ENCODE measurements at regions not wholly inside any gene's neighbourhood (a gene's known extent, or its start where the extent isn't known, plus 50 kb on each side); places are given as distances from the start of the nearest gene placed in this dataset.

DNA sequence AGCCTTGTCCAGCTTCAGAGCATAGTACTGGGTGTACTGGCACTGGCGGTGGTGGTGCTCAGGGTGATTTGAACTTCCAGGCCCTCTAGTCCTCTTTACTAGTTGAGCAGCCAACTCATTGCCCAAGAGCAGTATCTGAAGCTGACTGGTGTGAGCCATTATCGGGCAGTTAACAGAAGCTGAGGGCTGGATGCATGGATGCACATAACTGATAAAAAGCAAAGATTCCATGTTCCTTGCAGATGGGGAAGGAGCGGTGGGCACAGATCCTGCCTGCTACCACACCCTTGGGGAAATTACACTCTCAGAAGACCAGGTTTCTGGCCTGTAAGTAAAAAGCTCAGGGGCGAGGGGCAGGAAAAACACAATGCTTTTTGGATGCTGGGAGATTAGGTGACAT lies 499.4 kb upstream of the ARGLU1 start:
- DNase-seq = no peak

DNA sequence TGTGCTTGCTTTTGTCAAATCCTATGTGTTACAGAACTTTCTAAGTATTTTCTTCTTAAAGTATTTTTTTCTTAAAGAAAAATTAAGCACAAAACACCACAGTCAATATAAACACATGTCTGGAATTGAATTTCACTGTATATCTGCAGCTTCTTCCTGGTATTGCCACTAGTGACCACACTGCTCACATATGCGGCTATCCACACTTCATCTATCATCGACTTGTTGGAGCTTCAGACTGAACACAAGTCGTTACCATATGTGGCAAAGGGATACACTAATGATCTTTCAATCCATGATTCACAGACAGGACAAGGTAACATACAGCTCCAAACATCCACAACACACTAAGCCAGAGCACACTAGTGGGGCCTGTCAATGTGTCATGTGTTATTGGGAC lies 498.4 kb upstream of the ARGLU1 start:
- no peak for DNase-seq

DNA sequence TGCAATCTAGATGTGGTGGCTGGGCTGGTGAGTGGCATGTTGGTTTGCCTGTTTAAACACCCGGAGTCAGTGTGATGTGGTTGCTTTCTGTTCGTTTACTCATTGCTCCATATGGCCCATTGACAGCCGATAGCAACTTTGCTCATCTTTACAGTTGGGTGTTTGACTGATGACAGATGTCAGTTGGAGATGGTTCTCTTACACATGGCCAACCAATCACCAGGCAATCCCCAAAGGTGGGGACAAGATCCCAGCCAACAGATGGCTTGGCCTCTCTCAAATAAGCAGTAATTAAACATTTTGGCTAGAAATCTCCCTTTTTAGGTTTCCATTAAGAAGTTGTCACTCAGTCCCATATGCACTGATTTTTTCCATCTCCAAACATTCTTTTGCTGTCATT lies 497.1 kb upstream of the ARGLU1 start:
- no peak for DNase-seq

DNA sequence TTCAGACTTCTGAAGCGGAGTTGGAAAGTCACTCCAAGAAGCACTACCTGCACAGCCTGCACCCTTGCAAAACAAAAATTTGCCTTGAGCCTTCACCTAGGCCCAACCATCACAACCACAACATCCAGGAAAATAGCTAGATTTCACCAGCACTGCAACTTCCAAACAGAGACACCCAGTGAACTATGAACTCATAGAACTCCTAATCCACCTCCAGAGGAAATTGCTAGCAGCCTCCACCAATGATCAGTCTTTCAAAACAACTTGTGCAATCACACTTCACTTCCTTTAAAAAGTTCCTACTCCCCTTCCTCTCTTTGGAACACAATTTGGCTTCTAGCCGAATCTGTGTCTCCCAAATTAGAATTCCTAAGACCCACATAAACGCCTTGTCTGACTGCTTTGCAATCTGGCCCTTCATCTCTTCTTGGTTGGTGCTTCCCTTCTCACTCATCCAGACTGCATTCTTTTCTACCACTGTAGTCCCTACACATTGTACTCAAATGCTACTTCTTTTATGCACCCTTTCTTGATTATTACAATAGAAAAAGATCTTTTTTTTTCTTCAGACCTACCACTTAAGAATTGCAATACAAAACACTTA lies 489.2 kb upstream of the ARGLU1 start:
- no peak for DNase-seq

DNA sequence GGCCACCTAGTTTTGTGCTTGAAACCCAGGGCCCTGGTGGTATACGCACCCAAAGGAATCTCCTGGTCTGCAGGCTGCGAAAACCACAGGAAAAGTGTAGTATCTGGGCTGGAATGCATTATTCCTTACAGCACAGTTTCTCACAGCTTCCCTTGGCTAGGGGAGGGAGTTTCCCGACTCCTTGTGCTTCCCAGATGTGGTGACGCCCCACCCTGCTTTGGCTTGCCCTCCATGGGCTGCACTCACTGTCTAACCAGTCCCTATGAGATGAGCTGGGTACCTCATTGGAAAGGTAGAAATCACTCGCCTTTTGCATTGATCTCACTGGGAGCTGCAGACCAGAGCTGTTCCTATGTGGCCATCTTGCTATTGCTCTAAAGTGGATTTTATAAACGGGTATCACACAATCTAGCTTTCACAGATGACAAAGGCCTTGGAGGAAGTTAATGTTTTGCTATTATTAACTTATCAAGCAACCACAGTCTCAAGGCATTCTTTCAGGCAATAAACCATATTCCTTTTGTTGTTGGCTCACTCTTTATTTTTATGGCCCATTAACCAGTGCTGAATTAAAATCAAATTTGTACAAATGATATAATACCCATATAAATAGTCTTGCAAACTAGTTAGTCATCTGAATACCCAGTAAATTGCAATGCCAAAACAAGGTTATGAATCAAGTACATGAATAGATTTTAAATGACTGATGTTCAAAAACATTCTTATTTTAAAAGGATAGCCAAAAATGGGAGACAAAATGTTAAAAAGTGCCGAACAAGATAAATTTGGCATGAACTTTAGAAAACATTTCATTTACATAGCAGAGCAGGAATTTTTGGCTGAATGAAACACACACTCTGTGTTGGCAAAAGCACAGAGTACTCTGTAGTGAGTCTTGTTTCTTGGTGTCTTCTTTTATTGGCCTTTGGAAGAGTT lies 475.4 kb upstream of the ARGLU1 start:
- no peak for DNase-seq

DNA sequence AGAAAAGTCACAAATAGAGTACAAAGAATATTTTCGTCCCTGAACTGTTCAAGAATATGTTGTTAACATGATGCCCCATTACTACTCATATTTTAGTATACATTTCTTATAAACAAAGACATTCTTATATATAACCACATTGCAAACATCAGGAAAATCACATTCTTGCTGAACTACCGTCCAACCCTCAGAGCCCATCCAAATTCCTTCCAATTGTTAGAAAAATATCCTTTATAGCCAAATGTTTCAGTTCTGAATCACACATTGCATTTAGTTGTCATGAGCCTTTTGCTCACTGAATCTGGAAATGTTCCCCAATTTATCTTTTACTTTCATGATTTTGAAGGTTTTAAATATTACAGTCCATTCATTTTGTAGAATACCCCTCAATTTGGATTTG lies 467.8 kb upstream of the ARGLU1 start:
- no peak for DNase-seq

DNA sequence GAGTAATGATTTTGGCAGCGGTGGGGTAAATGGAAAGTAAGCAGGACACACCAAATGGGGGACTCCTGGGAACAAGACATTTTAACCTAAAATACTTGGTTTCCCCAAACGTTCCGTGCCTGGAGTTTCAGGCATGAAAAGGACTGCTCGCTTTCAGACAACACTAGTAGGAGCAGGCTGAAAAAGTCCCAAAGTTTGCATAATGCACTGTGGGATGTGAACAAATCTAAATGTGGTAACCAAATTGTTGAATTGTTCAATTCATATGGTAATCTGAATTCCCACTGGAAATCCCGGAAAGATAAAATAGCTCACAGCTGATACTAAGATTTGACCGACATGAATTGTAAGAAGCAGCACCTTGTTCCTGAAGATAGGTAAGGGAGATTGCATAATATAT lies 467.2 kb upstream of the ARGLU1 start:
- no peak for DNase-seq

DNA sequence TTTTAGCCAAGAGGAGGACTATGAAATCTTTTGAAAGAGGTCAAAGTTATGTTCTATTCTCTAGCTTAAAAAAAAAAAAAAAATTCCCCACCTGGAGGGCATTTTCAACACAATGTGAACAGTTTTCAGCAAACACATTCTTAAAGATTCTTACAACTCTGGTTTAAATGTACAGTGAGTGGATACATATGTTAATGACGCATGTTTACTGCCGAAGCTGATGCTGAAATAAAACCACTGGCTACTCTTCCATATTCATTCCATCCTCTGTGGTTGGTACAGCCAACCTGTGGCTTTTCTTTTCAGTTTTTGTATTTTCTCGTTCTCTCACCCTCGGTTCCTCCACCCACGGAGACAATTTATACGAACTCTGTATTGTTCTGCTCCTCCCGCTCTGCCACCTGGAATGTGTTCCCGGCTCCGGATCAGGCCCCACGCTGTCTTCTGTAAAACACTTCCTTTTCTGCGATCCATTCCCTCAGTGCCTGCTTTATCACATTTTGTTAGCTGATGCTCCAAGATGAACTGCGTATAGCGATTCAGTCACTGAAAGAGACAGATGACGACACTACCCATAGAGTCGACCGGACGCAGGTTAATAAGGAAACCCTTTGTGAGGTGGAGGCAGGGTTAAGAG lies 466.4 kb upstream of the ARGLU1 start:
- DNase-seq = no peak

DNA sequence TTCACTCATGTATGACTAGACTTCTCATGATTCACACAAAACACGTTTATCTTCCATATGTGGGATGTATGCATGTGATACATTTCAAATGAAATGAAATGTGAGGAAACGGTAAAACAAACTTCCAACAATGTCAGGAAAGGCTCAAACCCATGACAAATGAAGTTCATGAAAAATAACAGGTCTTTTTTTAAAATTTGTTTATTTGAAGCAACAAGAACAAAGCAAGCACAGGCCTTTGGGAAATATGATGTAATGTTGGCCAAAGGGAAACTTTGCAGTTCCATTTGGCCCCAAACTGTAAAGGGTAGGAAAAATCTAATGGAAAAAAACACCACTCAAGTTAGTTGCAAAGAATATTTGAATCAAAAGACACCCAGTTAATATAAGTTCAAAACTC lies 463.8 kb upstream of the ARGLU1 start:
- DNase-seq = no peak

DNA sequence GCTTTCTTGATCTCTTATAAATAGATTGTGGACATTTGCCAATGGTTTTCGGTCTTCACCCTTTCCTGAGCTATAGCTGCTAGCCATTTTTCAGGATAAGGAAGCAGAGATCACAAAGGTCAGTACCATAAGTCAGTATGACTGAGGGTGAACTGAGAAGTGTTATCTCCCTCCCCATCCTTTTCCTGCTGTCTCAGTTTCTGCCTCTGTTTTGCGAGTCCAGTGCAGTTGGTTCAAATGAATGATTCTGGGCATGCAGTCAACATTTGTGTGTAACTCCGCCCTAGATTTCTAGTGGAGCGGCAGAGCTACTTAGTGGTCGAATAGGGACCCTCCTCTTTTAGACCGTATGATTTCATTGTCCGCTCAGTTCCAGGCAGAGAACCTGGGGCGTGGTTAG lies 460.8 kb upstream of the ARGLU1 start:
- no peak for DNase-seq

DNA sequence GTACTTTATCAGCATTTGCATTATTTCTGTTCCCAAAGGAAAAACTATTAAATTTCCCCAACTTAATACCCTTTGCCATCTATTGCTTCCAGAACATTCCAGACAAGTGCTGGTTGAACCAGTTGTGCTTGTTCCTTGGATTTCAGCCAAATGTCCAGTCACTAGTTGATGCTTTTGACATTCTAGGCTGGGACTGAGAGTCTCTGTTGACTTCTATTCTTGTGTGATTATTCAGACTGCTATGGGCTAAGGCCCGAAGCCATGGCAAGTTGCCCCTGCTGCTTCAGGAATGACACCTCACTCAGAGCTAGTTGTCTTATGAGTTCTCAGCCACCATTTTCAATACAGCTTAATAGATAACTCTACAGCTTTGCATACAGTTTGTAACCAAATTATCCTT lies 458.1 kb upstream of the ARGLU1 start:
- DNase-seq = no peak

DNA sequence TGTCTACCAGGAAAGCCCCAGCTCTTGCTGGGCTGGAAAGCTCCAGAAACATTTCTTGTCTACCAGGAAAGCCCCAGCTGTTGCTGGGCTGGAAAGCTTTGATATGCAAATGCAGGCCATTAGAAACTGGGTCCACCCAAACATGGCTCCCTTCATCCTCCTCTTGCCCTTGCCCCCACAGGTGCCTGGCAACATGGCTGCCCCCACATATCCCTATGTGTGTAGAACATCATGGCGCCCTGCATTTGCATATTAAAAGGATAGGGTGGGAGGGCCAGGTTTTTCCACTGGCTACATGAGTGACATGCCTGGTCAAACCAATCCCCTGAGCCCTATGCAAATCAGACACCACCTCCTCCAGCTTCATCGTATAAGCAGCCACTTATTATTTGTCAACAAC lies 455.4 kb upstream of the ARGLU1 start:
- no peak for DNase-seq

DNA sequence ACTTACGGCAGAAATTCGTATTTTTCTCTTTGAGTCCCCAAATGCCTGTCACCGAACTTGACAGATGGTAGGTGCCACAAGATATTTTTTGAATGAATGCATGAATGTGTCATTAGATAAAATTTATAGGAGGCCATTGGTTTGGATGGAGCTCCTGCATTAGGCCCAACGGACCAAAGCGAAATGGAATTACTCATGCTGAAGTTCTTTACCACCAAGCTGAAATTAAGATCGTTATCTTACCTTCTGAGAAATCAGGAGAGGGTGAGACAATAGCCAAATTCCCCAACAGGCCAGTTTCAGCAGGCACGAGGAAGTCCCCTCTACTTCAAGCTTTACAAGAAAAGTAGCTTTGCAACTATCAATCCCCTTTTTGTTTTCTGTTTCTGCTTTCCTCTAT lies 452.5 kb upstream of the ARGLU1 start:
- DNase-seq = no peak

DNA sequence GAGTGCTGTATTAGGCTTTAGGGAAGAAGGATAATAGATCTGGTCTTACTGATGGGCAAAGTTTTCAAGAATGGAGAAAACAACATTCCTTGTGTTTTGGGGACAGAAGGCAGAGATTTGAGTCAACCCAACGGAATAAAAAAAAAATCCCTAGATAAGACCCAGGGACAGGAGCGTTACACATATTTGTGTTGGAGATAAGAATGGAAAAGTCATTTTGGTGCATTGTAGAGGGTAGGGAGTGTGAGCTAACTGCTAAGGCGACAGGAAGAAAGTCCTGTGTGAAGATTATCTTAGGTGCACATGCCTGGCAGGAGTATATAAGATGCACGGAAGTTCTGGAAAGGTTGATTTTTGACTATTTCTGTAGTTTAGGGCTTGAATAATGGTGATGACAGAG lies 450.3 kb upstream of the ARGLU1 start:
- DNase-seq = no peak

DNA sequence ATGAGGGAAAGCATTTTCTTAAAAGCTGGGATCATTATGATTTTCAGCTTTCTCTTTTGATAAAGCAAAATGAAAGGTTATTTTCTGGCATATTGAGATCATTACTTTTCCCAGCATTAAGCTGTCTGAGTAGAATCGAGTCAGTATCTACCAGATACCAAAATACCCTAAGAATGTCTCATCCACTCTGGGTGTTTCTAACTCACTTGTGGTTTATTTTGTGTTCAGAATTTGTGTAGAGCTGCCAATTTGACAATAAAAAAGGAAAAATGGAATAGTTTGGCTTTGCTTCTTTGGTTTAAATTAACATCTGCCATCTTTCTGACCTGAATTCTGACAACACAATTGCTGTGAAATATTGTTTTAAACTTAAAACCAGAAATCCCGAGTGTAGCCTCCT lies 438.7 kb upstream of the ARGLU1 start:
- no peak for DNase-seq

DNA sequence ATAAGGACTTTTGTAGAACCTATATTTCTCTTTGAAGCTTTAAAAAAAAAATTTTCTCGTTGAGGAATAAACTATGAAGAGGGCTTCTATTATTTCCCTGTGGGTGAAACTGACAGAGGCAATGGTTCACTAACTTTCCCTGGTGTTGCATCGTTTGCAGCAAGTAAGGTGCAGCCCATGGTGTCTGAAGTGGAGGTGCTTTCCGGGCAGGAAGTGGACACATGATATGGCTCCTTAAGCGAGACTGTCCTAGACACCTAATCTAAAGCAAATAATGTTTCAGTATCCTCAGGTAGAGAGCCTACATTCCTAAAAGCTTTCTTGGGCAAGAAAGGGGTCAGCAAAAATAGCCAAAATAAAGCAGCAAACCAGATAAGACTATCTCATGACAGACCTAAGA lies 437.6 kb upstream of the ARGLU1 start:
- DNase-seq = no peak

DNA sequence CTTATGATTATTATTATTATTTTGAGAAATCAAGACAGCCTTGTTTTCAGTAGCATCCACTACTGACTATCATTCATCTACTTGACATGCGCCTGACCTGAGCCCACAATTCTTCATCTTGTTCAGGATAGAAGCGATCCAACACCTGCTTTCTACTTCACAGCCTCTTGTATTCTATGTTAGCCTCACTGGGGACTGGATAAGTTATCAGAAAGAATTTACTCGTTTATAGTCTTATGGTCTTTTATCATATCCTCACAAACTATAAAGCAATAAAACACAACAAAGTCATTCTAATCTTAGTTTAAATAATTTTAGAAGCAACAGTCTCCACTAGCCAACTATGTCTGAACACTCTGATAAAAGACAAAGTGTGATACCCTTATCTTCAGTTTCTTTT lies 436.0 kb upstream of the ARGLU1 start:
- DNase-seq = no peak

DNA sequence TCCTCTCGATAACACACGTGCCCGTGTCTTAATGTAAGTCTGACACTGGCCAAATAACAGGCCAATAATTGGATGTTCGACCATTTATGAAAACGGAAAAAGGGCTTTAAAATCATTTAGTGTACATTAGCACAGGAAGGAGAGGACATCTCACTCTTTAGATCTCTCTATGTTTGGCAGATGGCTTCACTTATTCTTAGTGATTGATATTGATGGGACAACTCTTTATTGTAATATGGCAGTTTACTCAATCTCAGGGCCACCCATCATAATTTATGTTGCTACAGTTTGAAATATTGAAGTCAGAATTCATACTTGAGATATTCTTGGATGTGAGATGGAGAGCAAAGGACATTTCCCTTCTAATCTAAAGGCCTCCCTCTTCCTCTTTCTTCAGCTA lies 430.7 kb upstream of the ARGLU1 start:
- no peak for DNase-seq

DNA sequence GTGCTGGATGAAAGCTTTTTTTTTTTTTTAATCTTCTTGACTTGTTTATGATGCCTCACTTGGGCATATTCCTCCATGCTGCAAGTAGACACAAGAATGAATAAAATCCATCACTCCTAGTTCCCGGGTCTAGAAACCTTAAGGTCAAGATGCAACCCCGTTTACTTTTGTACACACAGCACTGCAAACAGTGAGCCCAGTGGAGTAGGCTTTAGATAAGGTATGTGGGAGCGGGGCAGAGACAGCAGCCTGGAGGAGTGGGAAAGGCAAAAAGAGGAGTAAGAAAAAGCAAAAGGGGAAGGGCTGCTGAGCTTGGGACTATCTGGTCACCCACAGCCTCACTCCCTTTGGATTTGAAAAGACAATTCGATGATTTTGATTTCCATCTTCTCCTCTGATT lies 429.8 kb upstream of the ARGLU1 start:
- DNase-seq = no peak

DNA sequence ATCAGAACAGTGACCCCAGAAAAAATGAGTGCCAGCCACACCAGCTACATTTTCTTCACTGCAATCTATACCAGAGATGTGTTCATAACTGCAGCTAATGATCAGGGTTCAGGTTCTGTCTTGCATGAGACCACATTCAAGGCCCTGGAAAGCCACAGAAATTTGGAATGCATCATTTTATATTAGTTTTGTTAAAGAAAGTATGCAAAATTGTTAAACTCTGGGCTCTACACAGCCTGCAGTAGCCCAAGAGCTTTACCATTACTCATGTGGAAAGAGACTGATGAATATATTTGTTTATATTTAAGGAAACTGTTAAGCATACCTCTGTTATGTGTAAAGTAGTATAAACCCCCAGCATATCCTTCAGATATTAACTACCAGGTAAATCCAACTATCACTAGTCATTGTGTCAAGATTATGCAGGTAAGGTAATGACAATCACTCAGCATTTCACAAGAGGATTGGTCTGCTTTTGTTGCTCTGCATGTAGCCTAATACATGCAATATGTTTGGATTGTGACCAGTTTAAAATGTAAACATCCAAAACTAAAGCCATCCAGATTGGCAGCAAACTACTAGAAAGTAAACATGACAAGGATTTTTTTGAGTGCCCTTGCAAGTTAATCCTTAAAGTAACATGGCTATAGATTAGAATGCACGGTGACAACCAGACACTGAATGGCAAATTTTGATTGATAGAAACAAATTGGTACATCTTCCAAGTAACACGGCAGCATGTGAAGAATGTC lies 429.1 kb upstream of the ARGLU1 start:
- DNase-seq = no peak

DNA sequence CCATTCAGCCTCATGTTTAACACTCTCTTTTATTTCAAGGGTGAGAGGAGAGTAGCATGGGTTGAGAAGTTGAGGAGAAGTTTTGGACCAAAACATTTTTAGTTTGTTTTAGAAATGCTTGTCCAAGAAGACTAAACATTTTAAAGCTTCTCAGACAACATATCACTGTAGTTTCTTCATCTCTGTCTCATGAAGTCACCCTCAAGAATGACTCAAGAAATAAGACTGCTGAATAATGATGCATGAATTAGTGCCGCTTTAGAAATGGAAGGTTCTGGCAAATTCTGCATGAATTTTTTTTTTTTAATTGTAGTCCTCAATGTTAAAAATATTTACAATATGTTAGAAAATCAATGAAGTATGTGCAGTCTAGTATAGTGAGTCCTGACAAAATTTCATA lies 422.7 kb upstream of the ARGLU1 start:
- DNase-seq = no peak

DNA sequence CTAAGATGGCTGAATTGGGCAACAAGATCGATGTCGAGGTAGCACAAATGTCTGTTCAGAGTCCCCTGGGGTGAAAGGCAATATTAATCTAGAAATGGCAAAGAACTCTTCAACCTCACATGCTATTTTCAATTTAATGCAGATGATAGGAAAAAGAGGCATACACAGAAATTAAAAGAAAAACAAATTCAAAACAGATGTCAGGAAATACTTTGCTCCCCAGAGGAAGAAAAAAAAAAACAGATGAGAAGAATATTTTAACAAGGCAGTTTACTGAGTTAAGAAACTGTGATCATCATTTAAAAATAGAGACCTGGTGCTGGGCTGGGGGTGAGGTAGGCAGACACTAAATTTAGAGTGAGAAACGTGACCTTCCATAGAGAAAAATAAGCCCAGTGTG lies 421.9 kb upstream of the ARGLU1 start:
- no peak for DNase-seq

DNA sequence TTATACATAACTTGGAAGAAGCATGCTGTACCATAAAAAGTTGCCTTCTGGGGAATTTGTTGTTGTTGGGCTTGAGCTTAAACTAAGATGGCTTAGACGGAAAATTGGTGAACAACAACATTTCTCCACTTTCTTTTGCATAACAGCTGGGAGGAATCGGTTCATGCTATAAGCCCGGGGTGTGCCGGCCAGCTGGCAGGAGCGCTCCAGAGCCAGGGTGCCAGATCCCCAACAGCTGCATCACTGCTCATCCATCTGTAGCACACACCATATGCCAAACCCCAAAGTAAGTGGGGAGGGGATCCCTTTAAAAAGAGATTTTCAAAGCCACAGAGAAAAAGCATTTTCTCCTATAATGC lies 419.5 kb upstream of the ARGLU1 start:
- no peak for DNase-seq

All from activated CD4-positive, alpha-beta T cell treated with anti-CD3 and anti-CD28 coated beads for 1 hour (primary cell).